ENCODE measurements at regions not wholly inside any gene's neighbourhood (a gene's known extent, or its start where the extent isn't known, plus 50 kb on each side); places are given as distances from the start of the nearest gene placed in this dataset.

GRCh38 chr13:22647156-22647850 lies 533.5 kb upstream of the SGCG start:
- Histone ChIP-seq H3K9ac (ENCODE audit: low read length) (no peak overlapping the region), H3K4me1 (ENCODE audit: control insufficient read depth in 2 of 2, insufficient read depth in 2 of 2, low read length in 2 of 2) (no peaks in the 10 kb centered on the region), H3K4me3 (ENCODE audit: control extremely low read depth in 1 of 5, extremely low read depth in 1 of 5, insufficient read depth in 1 of 5, low read depth in 2 of 5, low read length in 4 of 5) (no peak overlapping the region), H3K27ac (ENCODE audit: low read length in 2 of 2) (no peak overlapping the region), H3K27me3 (replicated peaks in 1 of 4; ENCODE audit: control extremely low read depth in 1 of 4, control insufficient read depth in 3 of 4, insufficient read depth in 4 of 4, low read length in 3 of 4) (no peaks in the 10 kb centered on the region), H3K79me2 (ENCODE audit: control insufficient read depth, insufficient read depth, low read length) (no peaks in the 10 kb centered on the region), H4K20me1 (ENCODE audit: control insufficient read depth, insufficient read depth, low read length, poor library complexity, severe bottlenecking) (no peaks in the 10 kb centered on the region), H3K4me2 (replicated peaks; ENCODE audit: low read depth, low read length, poor library complexity, severe bottlenecking) (no peak overlapping the region), H3K36me3 (replicated peaks in 1 of 2; ENCODE audit: control extremely low read depth in 1 of 2, control insufficient read depth in 1 of 2, extremely low read depth in 1 of 2, insufficient read depth in 2 of 2, low read length in 1 of 2) (no peaks in the 10 kb centered on the region), H3K9me3 (ENCODE audit: control extremely low read depth in 1 of 3, control insufficient read depth in 2 of 3, insufficient read depth in 1 of 3, low read length in 2 of 3) (peaks cover 0 to 18% (median 0%) of the 10 kb centered on the region in 3 donors), H2AFZ (ENCODE audit: insufficient read depth, low read depth, low read length, poor library complexity, severe bottlenecking) (no peak overlapping the region)
- no peak for TF ChIP-seq EZH2 (IDR thresholded peaks at IDR 0.05; ENCODE audit: borderline replicate concordance, insufficient read depth, low read depth, low read length, poor library complexity, severe bottlenecking)
- TF ChIP-seq CTCF (IDR thresholded peaks at IDR 0.05) = no peak
- Mint-ChIP-seq H3K27ac (no peak overlapping the region), H3K4me3 (no peak overlapping the region), H3K4me1 (no peaks in the 10 kb centered on the region), H3K9me3 (ENCODE audit: insufficient read depth) (no peaks in the 10 kb centered on the region), H3K27me3 (no peaks in the 10 kb centered on the region)
- POLR2A ChIA-PET = no interaction called here
- CTCF ChIA-PET = no interaction called here
- intact Hi-C loops (cut with micrococcal nuclease) = no loop called here
- ATAC-seq (ENCODE audit: low read depth) (no peak), DNase-seq (no peak)

GRCh38 chr13:22648320-22648801 lies 532.4 kb upstream of the SGCG start:
- no peak overlapping the region for H3K27ac ChIP-seq (ENCODE audit: low read length in 2 of 2)
- Mint-ChIP-seq H3K27ac (no peak overlapping the region), H3K9me3 (ENCODE audit: insufficient read depth) (no peaks in the 10 kb centered on the region), H3K4me3 (no peak overlapping the region), H3K27me3 (no peaks in the 10 kb centered on the region), H3K4me1 (no peaks in the 10 kb centered on the region)
- ATAC-seq (ENCODE audit: low read depth) (no peak), DNase-seq (no peak)
- no peak overlapping the region for H3K4me3 ChIP-seq (ENCODE audit: control extremely low read depth in 1 of 5, extremely low read depth in 1 of 5, insufficient read depth in 1 of 5, low read depth in 2 of 5, low read length in 4 of 5)
- no peaks in the 10 kb centered on the region for H4K20me1 ChIP-seq (ENCODE audit: control insufficient read depth, insufficient read depth, low read length, poor library complexity, severe bottlenecking)
- intact Hi-C loops (cut with micrococcal nuclease) = no loop called here
- CTCF ChIA-PET = no interaction called here
- H3K9ac ChIP-seq (ENCODE audit: low read length) = no peak overlapping the region
- H3K79me2 ChIP-seq (ENCODE audit: control insufficient read depth, insufficient read depth, low read length) = no peaks in the 10 kb centered on the region
- no peaks in the 10 kb centered on the region for H3K36me3 ChIP-seq (replicated peaks in 1 of 2; ENCODE audit: control extremely low read depth in 1 of 2, control insufficient read depth in 1 of 2, extremely low read depth in 1 of 2, insufficient read depth in 2 of 2, low read length in 1 of 2)
- POLR2A ChIA-PET = no interaction called here
- H2AFZ ChIP-seq (ENCODE audit: insufficient read depth, low read depth, low read length, poor library complexity, severe bottlenecking) = no peak overlapping the region
- no peaks in the 10 kb centered on the region for H3K4me1 ChIP-seq (ENCODE audit: control insufficient read depth in 2 of 2, insufficient read depth in 2 of 2, low read length in 2 of 2)
- H3K4me2 ChIP-seq (replicated peaks; ENCODE audit: low read depth, low read length, poor library complexity, severe bottlenecking) = no peak overlapping the region
- peaks cover 0 to 15% (median 0%) of the 10 kb centered on the region in 3 donors for H3K9me3 ChIP-seq (ENCODE audit: control extremely low read depth in 1 of 3, control insufficient read depth in 2 of 3, insufficient read depth in 1 of 3, low read length in 2 of 3)
- no peaks in the 10 kb centered on the region for H3K27me3 ChIP-seq (replicated peaks in 1 of 4; ENCODE audit: control extremely low read depth in 1 of 4, control insufficient read depth in 3 of 4, insufficient read depth in 4 of 4, low read length in 3 of 4)
- no peak for TF ChIP-seq EZH2 (IDR thresholded peaks at IDR 0.05; ENCODE audit: borderline replicate concordance, insufficient read depth, low read depth, low read length, poor library complexity, severe bottlenecking)
- no peak for TF ChIP-seq CTCF (IDR thresholded peaks at IDR 0.05)
- WGBS (ENCODE audit: insufficient coverage) = 70% methylated on average over 5 of the region's 7 CpGs

Data from B cell (primary cell).